ENCODE measurements at regions not wholly inside any gene's neighbourhood (a gene's known extent, or its start where the extent isn't known, plus 50 kb on each side); places are given as distances from the start of the nearest gene placed in this dataset.

DNA sequence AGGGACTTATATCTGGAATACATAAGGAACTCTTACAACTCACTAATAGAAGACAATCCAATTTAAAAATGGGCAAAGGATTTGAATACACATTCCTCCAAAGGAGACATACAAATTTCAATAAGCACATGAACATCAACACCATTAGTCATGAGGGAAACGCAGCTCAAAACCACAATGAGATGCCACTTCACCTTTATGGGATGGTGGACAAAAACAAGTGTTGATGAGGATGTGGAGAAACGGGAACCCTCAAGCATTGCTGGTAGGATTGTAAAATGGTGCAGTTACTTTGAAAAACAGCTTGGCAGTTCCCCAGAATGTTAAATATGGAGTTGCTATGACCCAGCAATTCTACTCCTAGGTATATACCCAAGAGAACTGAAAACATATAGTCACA is 72.7 kb upstream of the IER5L start:
- DNase-seq = no peak

DNA sequence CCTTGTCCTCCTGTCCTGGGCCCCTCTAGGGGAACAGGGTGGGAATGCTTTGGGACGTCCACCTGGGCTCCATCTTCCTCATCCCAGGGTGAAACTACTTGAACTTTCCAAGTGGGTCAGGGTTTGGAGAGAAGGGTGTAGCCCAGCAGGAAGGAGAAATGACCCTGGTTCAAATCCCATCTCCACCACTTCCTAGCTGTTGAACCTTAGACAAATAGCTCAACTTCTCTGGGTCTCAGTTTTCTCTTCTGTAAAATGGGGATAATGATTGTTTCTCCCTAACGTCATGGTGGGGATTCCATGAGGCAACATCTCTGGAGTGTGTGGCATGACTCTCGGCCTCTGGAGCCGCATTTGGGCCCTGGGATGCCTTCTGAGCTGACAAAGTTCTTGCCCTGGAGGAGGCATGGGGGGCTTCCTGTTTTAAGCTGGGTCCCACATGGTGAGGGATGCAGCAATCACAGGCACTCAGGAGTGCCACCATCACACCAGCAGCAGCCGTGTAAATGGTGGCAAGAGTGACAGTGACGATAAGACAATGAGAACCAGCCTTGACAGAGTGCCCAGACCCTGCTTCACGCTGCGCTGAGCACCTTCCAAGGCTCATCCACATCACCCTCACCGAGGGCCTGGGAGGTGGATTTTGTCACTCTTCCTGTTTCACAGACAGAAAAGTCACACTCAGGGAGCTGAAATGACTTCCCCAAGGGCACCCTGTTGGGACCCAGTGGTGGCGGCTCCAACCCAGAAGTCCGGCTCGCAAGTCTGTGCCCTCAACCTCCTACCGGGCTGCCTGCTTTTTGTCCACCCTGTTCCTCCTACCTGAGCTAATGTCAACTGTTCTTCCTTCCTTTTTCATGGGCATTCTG is 69.5 kb upstream of the IER5L start:
- no peak for DNase-seq

DNA sequence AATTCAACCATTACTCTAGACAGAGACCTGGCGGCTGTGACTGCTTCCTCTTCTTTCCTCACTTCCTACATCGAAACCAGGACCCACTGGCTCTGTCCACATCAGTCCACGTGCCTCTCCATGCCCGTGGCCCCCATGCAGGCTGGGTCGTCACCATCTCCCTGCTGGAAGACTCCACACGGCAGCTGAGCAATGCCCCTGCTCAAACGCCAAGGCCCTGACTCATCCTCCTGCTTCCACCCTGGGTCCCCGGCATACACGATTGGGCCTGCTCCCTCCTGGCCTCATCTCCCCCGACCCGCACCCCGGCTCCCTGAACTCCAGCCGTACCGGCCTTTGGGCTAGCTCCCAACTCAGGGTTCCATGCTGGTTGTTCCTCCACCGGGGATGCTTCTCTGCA is 67.2 kb upstream of the IER5L start:
- no peak for DNase-seq

DNA sequence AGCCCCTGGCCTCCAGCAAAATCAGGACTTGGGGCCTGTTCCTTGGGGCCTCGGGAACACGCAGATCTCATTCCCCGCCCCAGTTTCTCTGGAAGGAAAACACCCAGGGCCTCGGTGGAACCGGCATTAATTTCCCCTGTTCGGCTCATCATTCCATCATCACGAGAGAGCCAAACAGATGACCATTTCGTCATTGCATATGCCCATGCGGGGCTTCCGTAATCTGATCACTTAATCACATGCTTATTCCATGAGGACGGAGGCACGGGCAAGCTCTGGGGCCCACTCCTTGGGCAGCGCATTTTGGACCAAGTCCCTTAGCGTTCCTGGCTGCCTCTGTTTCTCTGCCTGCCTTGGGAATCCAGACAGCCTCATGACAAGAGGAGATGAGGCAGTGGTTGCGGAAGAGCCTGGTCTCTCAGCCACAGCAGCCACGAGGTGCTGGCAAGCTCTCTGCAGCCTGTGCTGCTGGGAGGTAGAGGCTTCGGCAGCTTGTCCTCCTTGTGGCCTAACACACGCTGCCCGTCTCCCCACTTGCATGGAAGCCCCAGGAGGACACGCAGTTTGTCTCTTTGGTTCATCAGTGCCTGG is 65.0 kb upstream of the IER5L start:
- DNase-seq = no peak

DNA sequence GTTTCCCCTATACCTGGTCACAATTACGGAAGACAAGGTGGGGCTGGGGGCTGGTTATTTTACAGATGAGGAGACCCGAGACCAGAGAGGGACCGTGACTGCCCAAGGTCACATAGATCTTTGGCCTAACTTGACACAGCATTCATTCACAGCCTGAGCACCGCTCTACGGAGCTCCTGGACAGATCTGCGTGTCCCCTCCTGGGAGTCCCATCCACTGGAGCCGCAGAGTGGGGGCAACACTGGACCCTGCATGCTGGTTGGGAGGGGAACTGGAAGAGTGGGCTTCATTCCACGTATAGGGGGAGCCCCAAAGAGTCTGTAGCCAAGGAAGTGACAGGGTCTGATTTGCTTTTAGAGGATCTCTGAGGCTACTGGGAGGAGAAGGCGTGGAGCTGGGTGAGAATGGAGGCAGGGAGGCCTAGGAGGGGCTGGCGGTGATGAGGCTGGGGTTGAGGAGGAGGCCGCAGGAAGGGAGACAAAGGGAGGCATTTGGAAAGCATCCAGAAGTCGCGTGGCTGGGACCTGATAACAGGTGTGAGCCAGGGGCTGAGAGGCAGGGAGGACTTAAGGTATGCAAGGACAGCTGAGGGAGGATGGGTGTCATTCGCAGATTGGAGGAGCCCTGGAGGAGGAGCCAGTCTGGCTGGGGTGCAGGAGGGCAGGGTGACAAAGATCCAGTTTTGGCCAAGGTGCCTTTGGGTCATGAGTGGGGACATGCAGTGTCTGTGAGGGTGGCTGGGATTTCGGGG is 64.3 kb upstream of the IER5L start:
- DNase-seq = no peak

DNA sequence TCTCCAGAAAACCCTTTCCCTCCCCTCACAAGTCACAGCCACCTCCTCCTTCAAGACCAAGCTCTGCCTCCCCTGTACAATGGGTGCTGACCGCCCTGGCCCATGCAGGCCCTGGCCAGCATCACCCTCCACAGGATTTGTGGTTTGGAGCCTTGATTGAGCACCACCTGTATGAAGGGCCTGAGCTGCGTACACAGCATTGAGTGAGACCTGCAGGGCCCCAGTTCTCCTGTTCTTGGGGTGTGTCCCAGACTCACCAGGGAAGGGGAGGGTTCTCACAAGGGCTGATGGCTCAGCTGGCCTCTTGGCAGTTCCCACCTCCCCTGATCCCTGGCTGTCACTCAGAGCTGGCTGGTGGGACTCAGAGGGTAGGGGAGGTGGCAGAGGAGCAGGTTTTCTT is 63.7 kb upstream of the IER5L start:
- DNase-seq = no peak

DNA sequence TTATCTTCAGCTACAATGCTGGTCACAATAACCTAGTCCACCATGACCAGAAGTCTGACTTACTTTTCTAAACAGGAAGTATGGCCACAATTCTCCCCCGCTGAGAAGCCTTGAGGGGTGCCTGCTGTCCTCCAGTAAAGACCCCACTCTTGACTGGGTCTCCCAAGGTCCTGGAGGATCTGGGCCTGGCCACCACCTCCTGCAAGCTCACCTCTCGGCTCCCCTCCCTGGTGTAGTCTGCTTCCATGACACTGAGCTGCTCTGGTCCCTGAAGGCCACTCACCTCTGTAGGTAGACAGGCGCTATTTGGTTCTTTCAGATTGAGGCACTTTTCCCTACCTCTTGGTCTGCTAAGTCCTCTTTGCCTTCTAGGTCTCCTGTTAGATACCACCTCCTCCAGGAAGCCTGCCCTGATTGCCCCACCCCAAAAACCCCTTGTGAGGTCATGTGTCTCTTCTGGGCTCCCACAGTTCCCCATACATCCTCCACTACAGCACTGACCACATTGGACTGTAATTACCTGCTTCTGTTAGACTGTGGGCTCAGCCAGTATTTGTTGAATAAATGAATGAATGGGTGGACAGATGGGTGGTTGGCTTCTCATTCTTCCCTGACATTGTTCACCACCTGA is 62.6 kb upstream of the IER5L start:
- no peak for DNase-seq

DNA sequence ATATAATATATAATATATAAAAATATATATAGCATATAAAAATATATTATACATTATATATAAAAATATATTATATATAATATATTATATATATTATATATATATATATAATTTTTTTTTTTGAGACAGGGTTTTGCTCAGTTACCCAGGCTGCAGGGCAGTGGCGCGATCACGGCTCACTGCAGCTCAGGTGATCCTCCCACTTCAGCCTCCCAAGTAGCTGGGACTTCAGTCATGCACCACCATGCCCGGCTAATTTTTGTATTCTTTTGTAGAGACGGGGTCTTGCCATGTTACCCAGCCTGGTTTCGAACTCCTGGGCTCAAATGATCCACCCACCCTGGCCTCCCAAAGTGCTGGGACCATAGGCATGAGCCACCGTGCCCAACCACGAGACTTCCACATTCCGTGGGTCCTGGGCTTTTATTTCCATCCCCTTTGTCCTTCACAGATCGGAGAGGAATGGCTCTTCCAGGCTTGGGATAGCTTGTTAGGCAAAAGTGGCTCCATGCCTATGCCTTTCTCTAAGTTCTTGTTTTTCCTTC is 62.0 kb upstream of the IER5L start:
- DNase-seq = no peak

DNA sequence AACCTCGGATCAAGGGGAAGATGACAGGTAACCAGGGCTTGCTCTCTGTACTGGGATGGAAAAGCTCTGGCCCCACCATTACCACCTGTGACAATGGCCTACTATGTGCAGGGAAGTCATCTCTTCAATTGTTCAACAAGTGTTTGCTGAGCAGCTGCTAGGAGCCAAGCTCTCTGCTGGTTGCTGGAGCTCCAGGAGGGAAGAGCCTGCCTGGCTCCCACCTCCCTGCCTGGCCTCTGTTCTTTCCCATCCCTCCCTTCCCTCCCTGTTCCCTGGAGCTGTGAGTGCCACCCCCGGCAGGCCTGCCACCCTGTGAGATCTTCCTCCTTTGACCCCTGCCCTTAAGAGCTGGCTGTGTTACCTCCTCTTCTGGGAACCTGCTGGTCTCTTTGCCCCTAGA is 59.7 kb upstream of the IER5L start:
- DNase-seq = no peak

DNA sequence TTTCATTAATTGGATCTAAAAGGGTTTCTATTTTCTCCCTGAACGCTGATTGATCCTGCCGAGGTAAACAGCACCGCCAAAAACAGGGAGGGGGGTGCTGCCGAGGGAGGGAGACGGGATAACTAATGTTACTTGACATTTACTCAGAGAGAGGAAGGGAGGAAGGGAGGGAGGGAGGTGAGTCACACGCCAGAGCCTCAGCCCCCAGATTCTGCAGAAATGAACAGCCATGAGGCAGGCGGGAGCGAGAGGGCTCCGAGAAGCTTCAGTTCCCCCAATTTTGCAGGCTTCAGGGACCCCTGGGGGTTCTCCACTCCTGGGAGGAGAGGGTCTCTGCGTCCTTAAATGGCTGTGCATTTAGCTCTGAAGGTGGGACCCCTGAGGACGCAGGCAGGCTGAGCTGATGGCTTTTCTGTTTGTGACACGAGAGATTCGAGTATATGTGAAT is 59.1 kb upstream of the IER5L start:
- peak; percentile 13 for DNase-seq

DNA sequence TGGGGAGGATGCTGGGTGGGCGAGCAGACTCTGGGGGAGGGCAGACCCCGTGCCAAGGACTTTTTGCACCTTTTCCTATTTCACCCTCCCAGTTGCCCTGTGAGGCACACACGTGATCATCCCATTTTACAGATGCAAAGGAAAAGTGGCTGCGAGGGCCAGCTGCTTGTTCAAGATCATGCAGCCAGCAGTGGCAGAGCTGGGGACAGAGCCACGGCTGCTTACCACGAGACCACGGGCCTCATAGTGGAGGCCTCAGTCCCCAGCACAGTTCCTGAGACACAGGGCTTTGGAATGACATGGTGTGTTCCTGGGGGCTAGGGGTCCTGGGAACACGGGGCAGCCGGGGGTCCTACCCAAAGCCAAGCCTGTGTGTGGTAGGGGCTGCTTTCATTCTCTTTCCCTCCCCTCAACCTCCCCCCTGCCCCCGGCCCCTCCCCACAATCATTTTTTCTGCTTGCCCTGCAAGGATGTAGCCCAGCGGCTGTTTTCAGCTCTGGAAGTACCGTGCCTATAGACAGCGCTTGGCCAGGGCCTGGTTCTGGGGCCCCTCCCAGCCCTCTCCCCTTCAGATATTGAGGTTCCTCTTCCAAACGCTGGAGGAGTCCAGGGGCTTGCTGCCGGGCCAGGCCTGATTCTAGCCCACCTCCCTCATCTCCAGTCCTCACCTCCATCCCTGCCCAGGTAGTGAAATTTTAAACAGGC is 58.5 kb upstream of the IER5L start:
- no peak for DNase-seq

DNA sequence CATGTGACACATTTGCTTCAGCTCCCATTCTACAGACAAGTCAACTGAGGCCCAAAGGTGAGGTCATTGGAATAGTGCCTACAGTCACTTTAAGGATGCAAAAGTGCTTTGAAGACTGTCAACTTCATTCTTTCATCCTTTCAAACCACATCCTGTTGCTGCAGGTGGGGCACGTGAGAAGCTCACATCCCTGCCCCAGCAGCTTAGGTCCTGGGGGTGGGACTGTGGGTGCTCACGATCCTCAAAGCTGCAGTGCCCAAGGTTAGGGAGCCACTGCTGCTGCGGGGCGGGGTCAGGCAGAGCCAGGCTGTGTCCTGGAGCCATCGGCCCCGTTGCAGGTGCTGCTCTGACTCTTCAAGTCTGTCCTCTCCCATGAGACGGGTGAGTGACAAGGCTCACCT is 57.9 kb upstream of the IER5L start:
- DNase-seq = no peak

DNA sequence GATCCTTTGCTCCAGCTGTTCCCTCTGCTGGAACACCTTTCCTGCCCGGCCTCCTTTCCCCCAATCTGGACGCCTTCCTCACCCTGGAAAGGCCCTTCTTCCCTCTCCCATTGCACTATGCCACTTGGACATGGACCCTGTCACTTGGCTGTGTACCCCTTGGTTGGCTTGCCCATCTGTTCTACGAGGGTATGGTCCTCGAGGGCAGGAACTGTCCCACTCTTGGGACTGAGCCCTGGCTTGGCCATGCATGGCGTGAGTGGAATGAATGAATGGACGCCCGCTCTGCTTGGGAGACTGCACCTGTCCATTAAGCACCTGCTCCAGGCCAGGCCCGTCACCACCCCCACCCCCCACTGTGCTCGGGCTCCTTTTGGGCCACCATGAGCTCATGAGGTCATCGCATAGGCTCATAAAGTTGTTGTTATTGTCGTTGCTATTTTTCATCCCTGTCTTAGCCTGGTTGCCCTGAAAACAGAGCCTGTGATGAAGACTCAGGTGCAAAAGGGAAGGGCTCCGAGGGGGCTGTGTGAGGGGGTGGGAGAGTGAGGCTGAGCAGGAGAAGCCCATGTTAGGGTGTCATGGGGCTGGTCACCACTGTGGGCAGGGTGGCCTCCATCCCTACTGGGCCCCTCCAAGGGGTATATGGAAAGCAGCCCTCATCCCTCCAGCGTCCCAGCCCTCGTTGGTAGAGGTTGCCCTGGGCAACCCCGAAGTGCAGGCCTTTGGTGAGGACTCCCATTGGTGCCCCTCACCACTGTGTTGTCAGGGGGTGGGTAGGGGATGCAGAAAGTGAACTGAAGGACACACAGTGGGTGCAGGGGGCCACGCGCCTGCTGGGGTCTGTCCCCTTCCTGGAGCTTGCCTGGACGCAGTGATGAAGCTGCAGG is 57.2 kb upstream of the IER5L start:
- DNase-seq = no peak

DNA sequence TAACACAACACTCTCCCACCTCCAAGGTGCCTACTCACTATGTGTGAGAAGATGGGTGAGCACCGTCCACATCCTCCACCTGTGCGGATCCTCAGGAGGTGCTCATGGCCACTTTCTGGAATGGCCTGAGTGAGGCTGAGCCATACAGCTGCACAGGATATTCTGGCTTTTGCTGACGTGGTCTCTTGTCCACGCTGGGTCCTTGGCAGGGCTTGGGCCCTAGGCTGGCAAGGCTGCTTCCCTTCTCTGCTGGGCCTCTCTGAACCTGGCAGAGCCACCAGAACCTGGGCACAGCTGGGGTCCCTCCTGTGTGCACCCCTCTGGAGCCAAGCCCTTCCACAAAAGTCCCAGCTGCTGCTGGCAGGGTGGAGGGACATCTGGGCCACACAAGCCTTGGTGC is 56.4 kb upstream of the IER5L start:
- DNase-seq = no peak

DNA sequence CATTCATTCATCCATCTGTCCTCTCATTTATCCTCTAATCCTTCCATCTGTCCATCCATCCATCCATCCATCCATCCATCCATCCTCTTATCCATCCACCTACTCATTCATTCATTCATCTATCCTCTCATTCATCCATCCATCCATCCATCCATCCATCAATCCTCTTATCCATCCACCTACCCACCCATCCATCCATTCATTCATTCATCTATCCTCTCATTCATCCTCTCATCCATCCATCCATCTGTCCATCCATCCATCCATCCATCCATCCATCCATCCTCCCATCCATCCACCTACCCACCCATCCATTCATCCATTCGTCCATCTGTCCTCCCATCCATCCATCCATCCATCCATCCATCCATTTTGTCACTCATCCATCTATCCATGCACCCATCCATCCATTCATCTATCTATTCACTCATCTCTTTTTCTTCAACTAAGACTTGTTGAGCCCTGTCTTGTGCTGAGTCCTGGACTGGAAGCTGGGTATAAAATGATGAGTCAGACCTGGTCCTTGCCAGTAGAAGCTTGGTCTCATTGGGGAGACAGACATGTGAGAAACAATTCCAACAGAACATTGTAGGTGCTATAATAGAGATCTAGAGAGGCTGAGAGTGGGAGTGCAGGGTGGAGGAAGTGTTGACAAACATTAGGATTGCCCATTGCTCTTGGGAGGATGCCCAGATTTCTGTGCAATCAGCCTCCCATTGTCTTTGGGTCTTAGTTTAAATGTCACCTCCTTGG is 55.0 kb upstream of the IER5L start:
- DNase-seq = no peak

DNA sequence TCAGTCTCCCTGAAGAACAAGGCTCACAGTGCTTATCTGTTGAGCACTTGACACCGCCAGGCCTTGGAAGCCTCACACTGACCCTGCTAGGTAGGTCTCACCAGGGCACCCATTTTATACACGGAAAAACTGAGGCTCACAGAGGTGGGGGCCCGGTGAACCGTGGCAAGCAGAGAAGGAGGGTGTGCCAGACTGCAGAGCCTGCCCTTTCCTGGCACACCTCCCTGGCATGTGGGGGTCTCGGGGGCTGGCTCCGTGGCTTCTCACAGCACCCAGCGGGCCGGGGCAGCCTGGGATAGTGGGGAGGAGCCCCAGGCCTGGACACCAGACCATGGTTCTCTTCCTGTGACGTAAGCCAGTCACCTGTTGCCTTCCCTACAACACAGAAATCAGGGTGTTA is 53.7 kb upstream of the IER5L start:
- no peak for DNase-seq

DNA sequence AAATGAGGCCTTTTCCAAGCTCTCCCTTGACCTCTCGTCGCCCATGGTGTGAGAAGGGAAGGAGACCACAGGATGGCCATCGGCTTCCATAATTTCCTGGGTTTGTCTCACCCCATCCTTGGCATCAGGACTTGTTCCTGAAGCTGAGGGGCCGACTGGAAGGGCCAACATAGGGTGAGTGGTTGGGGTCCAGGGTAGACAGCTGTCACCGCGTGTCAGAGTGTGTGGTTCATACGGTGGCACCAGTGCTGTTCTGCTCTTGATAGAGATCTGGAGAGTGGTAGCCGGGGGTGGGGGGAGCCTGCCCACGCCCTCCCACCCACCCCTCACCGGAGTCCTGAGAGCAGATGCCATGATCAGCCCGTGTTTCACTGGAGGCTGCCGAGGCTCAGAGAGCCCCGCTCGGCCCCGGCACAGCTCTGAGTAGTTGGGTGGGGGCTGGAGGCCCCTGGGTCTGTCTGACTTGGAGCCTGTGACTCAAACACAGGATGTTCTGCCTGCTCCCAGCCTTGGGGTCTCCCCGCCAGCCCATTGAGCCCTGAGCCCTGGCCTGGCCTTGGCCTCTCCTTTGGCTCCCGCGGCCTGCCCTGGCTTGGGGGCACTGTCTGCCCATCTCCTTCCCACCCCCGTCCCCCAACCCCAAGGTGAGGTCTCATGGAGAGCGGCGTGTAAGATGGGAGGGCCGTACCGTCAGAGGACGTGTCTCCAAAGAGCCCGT is 53.1 kb upstream of the IER5L start:
- no peak for DNase-seq

DNA sequence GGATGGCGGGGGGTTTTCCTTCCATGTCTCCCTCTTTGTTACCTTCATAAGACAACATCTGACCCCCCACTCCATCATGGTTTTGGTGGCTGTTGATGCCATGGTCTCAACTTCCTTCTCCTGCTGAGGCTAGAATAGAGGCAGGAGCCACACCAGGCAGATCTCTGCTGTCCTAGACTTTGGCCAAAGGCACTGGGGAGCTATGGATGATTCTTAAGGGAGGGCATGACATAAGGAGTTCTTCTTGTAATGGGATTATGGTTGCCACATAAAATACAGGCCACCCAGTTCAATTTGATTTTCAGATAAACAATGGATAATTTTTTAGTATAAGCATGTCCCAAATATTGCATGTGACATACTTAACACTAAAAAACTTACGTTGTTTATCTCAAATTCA is 52.2 kb upstream of the IER5L start:
- no peak for DNase-seq

Measured in GDM1 (cell line).